Renal cortex interstitium (tissue), 11 donors: ENCODE measurements at regions not wholly inside any gene's neighbourhood (a gene's known extent, or its start where the extent isn't known, plus 50 kb on each side); places are given as distances from the start of the nearest gene placed in this dataset.

ENCODE experiments used
- DNase-seq, 11 donors: peaks; one replicate each; pipeline ENCODE4 v3.0.0-alpha.2; 2013; ENCODE audit warnings: low read depth in 9 of 11, low spot score in 4 of 11; ENCODE audit errors: extremely low read depth in 1 of 11

- no peak for DNase-seq
Measured at GRCh38 chr11:105211806-105212554, 72.4 kb upstream of the CARD18 start.

GRCh38 chr11:105208019-105208418 is 68.5 kb upstream of the CARD18 start:
- DNase-seq = no peak

GRCh38 chr11:105206633-105207032 is 67.1 kb upstream of the CARD18 start:
- no peak for DNase-seq

- DNase-seq = no peak
Measured at GRCh38 chr11:105204636-105205035, 65.1 kb upstream of the CARD18 start.

GRCh38 chr11:105203569-105204240 is 64.1 kb upstream of the CARD18 start:
- DNase-seq = no peak

- peak in 3 of 11 donors; percentile 1 to 22 (median 9) for DNase-seq
Measured at GRCh38 chr11:105202844-105203548, 63.4 kb upstream of the CARD18 start.

- DNase-seq = no peak
Measured at GRCh38 chr11:105202422-105202821, 62.9 kb upstream of the CARD18 start.

- DNase-seq = no peak
Measured at GRCh38 chr11:105201166-105201565, 61.6 kb upstream of the CARD18 start.

- no peak for DNase-seq
Measured at GRCh38 chr11:105197071-105197815, 57.7 kb upstream of the CARD18 start.

GRCh38 chr11:105193260-105193659 is 53.7 kb upstream of the CARD18 start:
- no peak for DNase-seq

GRCh38 chr11:105192115-105192514 is 52.5 kb upstream of the CARD18 start:
- no peak for DNase-seq

- no peak for DNase-seq
Measured at GRCh38 chr11:105189581-105189980, 50.0 kb upstream of the CARD18 start.
